CD8-positive, alpha-beta memory T cell (primary cell): ENCODE measurements at regions not wholly inside any gene's neighbourhood (a gene's known extent, or its start where the extent isn't known, plus 50 kb on each side); places are given as distances from the start of the nearest gene placed in this dataset.

Experiments used
- CTCF ChIA-PET: fragments of 350-600 bp; sonication (Branson Sonifier 250); formaldehyde crosslinking; loops from one replicate; lab custom pipeline; 2021; ENCODE audit warnings: antibody characterized with exemption; lab: Charles Lee
- POLR2A ChIA-PET: fragments of 350-600 bp; sonication (Branson Sonifier 250); formaldehyde crosslinking; loops from one replicate; lab custom pipeline; 2021; ENCODE audit warnings: antibody characterized with exemption; lab: Charles Lee
- DNase-seq, 5 donors: peaks; one replicate each; pipeline versions ENCODE4 v3.0.0 to v3.0.0-alpha.2; 2020 to 2022; ENCODE audit warnings: mixed read lengths in 1 of 5
- H3K27ac ChIP-seq: one replicate; pipeline ENCODE4 v1.7.0; 2013; ENCODE audit warnings: low read depth, mild to moderate bottlenecking, low read length, moderate library complexity
- H3K27me3 ChIP-seq: 2 replicates; pipeline ENCODE4 v1.7.0; 2013; ENCODE audit warnings: low read length, mild to moderate bottlenecking; ENCODE audit not compliant: insufficient read depth, poor library complexity, severe bottlenecking
- H3K36me3 ChIP-seq: 2 replicates; pipeline ENCODE4 v1.7.0; 2013; ENCODE audit warnings: mild to moderate bottlenecking, low read length, moderate library complexity; ENCODE audit not compliant: insufficient read depth
- H3K4me1 ChIP-seq: 2 replicates; pipeline ENCODE4 v1.7.0; 2013; ENCODE audit warnings: mild to moderate bottlenecking, low read length, moderate library complexity; ENCODE audit not compliant: insufficient read depth
- H3K4me3 ChIP-seq: 2 replicates; pipeline ENCODE4 v1.7.0; 2013; ENCODE audit warnings: mild to moderate bottlenecking, low read length
- H3K9me3 ChIP-seq: 2 replicates; pipeline ENCODE4 v1.7.0; 2013; ENCODE audit warnings: mild to moderate bottlenecking, low read length
- H3K27ac Mint-ChIP-seq, 8 donors: one replicate each; pipeline ENCODE4 v1.8.0; 2020 to 2021; ENCODE audit warnings: mixed read lengths in 8 of 8, mild to moderate bottlenecking in 6 of 8, inconsistent platforms in 3 of 8, moderate library complexity in 3 of 8
- H3K27me3 Mint-ChIP-seq, 2 donors: one replicate each; pipeline ENCODE4 v1.8.0; 2020 to 2021; ENCODE audit warnings: mixed read lengths in 2 of 2, mild to moderate bottlenecking in 1 of 2, moderate library complexity in 1 of 2
- H3K36me3 Mint-ChIP-seq, 3 donors: one replicate each; pipeline ENCODE4 v1.8.0; 2020 to 2021; ENCODE audit warnings: mixed read lengths in 3 of 3, inconsistent platforms in 1 of 3, mild to moderate bottlenecking in 1 of 3
- H3K4me1 Mint-ChIP-seq, 3 donors: one replicate each; pipeline ENCODE4 v1.8.0; 2020 to 2021; ENCODE audit warnings: mixed read lengths in 3 of 3, inconsistent platforms in 1 of 3, mild to moderate bottlenecking in 1 of 3
- H3K4me3 Mint-ChIP-seq, 7 donors: one replicate each; pipeline ENCODE4 v1.8.0; 2020 to 2021; ENCODE audit warnings: mixed read lengths in 7 of 7, mild to moderate bottlenecking in 6 of 7, moderate library complexity in 4 of 7, inconsistent platforms in 2 of 7
- H3K9me3 Mint-ChIP-seq, 5 donors: one replicate each; pipeline ENCODE4 v1.8.0; 2020 to 2022; ENCODE audit warnings: mixed read lengths in 5 of 5, mild to moderate bottlenecking in 3 of 5, moderate library complexity in 2 of 5, inconsistent platforms in 1 of 5

DNA sequence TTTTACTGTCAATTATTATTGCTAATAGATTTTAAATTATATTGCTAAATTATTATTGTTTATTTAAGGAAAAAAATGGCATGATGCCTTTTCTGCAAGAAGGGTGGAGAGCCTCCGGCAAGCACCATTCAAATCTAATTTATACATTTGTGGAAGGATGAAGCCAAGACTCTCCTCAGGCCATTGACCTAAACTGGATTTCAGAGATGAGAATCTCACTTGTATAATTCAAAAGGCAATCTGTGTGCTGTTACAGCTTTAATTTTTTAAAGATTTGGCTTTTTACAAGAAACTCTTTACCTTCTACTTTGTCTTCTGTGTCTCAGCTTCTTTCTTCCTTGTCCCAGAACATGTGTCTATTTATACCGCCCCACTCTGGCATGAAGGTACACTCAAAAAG is 722.5 kb downstream of the ETS1 start:
- Histone ChIP-seq H3K27me3 (no peaks in the 10 kb centered on the region), H3K27ac (no peak overlapping the region), H3K4me1 (no peaks in the 10 kb centered on the region), H3K36me3 (no peaks in the 10 kb centered on the region), H3K9me3 (no peaks in the 10 kb centered on the region), H3K4me3 (no peak overlapping the region)
- Mint-ChIP-seq H3K36me3 (no peaks in the 10 kb centered on the region), H3K27ac (no peak overlapping the region), H3K4me3 (no peak overlapping the region), H3K4me1 (no peaks in the 10 kb centered on the region), H3K27me3 (peaks cover 6 to 13% of the 10 kb centered on the region in 2 donors), H3K9me3 (peaks cover 0 to 6% (median 0%) of the 10 kb centered on the region in 5 donors)
- DNase-seq: no peak
- ChIA-PET CTCF (no interaction called here), POLR2A (no interaction called here)

DNA sequence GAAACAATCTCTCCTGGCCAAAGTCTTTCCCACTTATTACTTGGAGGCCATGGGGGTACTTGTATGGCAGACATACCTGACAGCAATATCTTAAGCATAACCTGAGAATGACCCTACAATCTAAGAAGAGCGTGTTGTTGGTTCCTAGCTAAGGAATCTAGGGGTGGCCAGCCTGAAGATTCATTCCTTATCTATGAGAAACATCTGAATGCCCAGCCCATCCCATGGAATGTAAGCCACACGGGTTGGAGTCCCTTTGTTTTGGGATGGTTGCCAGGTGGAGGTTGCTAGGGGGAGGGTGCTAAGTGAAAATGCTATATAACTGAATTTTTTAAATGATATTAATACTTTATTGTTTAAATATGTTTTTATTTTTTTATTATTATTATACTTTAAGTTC is 725.0 kb downstream of the ETS1 start:
- peaks cover 0 to 2% (median 0%) of the 10 kb centered on the region in 5 donors for H3K9me3 Mint-ChIP-seq
- DNase-seq: no peak
- no peak overlapping the region for H3K4me3 Mint-ChIP-seq
- Histone ChIP-seq H3K9me3 (no peaks in the 10 kb centered on the region), H3K4me1 (no peaks in the 10 kb centered on the region), H3K27ac (no peak overlapping the region), H3K4me3 (no peak overlapping the region), H3K36me3 (no peaks in the 10 kb centered on the region), H3K27me3 (no peaks in the 10 kb centered on the region)
- POLR2A ChIA-PET: no interaction called here
- no peak overlapping the region for H3K27ac Mint-ChIP-seq
- no peaks in the 10 kb centered on the region for H3K36me3 Mint-ChIP-seq
- H3K4me1 Mint-ChIP-seq: no peaks in the 10 kb centered on the region
- H3K27me3 Mint-ChIP-seq: peaks cover 8 to 31% of the 10 kb centered on the region in 2 donors
- CTCF ChIA-PET: no interaction called here

DNA sequence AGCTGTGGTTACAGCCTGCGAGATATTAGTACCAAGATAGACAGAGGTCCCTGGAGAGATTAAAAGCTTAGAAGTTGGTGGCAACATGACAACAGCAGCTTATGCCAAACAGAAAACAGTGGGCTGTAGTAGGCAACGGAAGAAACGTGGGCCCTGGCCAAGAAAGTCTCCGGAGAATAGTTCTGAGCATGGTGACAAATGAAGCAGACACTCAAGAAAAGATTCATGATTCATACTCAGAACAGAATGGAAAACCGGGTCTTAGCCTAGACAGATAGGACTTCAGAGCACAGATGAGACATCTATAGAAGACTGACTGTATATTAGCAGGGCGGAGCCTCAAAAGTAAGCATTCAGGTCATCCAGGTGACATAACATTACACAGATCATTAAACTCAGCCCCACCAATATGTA is 727.4 kb downstream of the ETS1 start:
- Histone ChIP-seq H3K4me3 (no peak overlapping the region), H3K9me3 (no peaks in the 10 kb centered on the region), H3K36me3 (no peaks in the 10 kb centered on the region), H3K27me3 (no peaks in the 10 kb centered on the region), H3K4me1 (no peaks in the 10 kb centered on the region), H3K27ac (no peak overlapping the region)
- POLR2A ChIA-PET: no interaction called here
- Mint-ChIP-seq H3K4me1 (no peaks in the 10 kb centered on the region), H3K9me3 (peaks cover 0 to 2% (median 0%) of the 10 kb centered on the region in 5 donors), H3K27ac (no peak overlapping the region), H3K4me3 (no peak overlapping the region), H3K27me3 (peaks cover 11 to 30% of the 10 kb centered on the region in 2 donors), H3K36me3 (no peaks in the 10 kb centered on the region)
- no peak for DNase-seq
- CTCF ChIA-PET: no interaction called here

DNA sequence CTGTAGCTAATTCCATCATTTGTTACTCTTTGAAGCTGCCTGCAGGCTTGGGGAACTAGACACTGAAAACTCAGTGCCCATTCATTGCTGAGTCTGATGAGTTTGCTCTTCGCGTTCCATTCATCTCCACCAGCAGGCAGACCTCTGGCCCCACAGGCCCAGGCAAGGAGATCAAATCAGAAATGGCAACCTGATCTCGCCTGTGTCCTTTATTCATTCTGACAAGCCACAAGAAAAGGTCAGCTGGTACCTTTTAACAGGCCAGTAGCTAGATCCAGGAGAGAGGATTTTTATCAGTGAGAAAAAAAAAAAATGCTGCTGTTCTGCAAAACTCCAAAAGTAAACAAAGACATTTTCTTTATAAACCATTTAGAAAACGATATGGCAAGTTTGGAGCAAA is 742.5 kb downstream of the ETS1 start:
- Histone ChIP-seq H3K27ac (no peak overlapping the region), H3K9me3 (no peaks in the 10 kb centered on the region), H3K4me3 (no peak overlapping the region), H3K36me3 (no peaks in the 10 kb centered on the region), H3K4me1 (no peaks in the 10 kb centered on the region), H3K27me3 (no peaks in the 10 kb centered on the region)
- Mint-ChIP-seq H3K36me3 (no peaks in the 10 kb centered on the region), H3K4me3 (no peak overlapping the region), H3K27me3 (peaks cover 3 to 11% of the 10 kb centered on the region in 2 donors), H3K27ac (no peak overlapping the region), H3K4me1 (no peaks in the 10 kb centered on the region), H3K9me3 (no peaks in the 10 kb centered on the region)
- CTCF ChIA-PET: no interaction called here
- no peak for DNase-seq
- POLR2A ChIA-PET: no interaction called here

DNA sequence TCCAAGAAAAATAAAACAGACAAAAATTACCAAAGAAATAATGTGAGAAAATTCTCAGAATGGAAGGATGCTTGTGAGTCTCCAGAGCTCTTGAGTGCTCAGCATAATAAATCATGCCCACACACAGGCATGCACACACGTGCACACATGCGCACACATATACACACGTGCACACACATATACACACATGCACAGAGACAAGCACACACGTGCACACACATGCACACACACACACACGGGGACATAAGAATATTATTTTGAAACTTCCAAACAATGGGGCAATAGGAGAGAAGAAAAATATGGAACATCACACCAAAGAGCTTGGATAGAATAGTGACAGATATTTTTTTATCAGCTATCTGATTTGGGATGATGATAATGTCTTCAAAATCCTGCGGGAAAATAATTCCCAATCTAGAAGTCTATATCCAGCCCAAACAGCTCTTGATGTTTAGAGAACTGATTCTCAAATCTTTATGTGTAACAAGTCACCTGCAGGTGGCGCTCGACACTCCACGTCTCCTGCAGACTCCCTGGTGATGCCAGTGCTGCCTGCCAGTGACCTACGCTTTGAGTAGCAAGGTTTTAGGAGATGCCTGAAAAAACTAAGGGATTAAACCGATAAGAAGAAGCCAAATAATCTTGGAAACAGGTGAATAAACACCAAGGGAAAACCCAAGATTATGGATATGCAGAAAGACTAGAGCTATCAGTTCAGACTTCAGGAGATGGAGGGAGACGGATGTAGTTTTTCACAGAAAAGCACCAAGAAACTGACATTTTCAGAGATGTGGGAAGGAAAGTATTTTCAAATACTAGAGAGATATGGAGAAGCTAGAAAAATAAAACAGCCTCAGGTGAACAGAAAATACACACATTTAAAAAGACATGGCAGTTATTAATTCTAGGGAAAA is 743.6 kb downstream of the ETS1 start:
- Mint-ChIP-seq H3K27ac (no peak overlapping the region), H3K4me1 (no peaks in the 10 kb centered on the region), H3K27me3 (peaks cover 3 to 11% of the 10 kb centered on the region in 2 donors), H3K9me3 (no peaks in the 10 kb centered on the region), H3K4me3 (no peak overlapping the region), H3K36me3 (no peaks in the 10 kb centered on the region)
- no peaks in the 10 kb centered on the region for H3K36me3 ChIP-seq
- ChIA-PET POLR2A (no interaction called here), CTCF (no interaction called here)
- no peaks in the 10 kb centered on the region for H3K4me1 ChIP-seq
- no peaks in the 10 kb centered on the region for H3K9me3 ChIP-seq
- peak; percentile 4 to 57 (median 17) for DNase-seq
- H3K27ac ChIP-seq: no peak overlapping the region
- H3K27me3 ChIP-seq: no peaks in the 10 kb centered on the region
- H3K4me3 ChIP-seq: no peak overlapping the region

DNA sequence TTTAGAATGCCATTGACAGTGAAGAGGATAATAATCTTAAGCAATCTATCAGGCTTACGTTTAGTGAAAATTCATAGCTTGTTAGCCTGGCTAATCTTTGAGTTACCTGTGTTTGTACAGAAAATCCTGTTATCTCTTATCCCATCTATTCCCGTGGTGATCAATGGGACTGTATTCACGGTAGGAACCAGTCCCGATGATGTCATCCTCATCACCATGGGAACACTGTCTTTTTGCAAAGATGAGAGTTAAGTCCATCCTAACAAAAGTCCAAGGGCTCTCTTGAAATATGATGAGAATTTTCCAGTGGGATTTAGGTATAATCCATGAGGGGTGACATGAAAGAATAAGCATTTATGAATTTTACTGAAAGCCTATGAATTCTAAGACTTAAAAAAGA is 762.2 kb downstream of the ETS1 start:
- no peaks in the 10 kb centered on the region for H3K27me3 ChIP-seq
- Mint-ChIP-seq H3K9me3 (peaks cover 0 to 2% (median 0%) of the 10 kb centered on the region in 5 donors), H3K27ac (no peak overlapping the region), H3K4me1 (no peaks in the 10 kb centered on the region), H3K36me3 (no peaks in the 10 kb centered on the region), H3K4me3 (no peak overlapping the region), H3K27me3 (peaks cover 2 to 17% of the 10 kb centered on the region in 2 donors)
- H3K27ac ChIP-seq: no peak overlapping the region
- no peaks in the 10 kb centered on the region for H3K9me3 ChIP-seq
- DNase-seq: no peak
- no peak overlapping the region for H3K4me3 ChIP-seq
- no peaks in the 10 kb centered on the region for H3K36me3 ChIP-seq
- H3K4me1 ChIP-seq: no peaks in the 10 kb centered on the region
- ChIA-PET POLR2A (no interaction called here), CTCF (no interaction called here)

DNA sequence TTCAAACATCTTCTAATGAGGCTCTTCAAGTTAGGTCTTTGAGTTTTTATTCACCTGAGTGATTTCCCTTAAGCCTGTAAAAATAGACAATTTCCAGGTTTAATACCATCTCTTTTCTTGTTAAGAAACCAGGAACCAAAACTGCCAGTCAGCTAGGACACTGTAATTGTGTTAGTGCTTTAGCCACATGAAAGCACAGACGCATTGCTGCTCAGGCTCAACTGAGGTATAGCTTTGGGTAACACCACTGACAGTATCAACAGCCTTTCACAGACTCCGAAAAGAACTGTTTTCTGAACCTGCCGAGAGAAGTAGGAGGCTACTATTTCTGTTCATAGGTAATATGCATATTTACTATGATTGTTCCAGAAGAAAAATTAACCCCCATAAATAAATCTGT is 768.7 kb downstream of the ETS1 start:
- no peaks in the 10 kb centered on the region for H3K36me3 Mint-ChIP-seq
- Histone ChIP-seq H3K4me1 (no peaks in the 10 kb centered on the region), H3K27ac (no peak overlapping the region), H3K9me3 (no peaks in the 10 kb centered on the region), H3K4me3 (no peak overlapping the region), H3K27me3 (no peaks in the 10 kb centered on the region), H3K36me3 (no peaks in the 10 kb centered on the region)
- DNase-seq: no peak
- no peak overlapping the region for H3K4me3 Mint-ChIP-seq
- H3K27me3 Mint-ChIP-seq: peaks cover 5 to 8% of the 10 kb centered on the region in 2 donors
- H3K27ac Mint-ChIP-seq: no peak overlapping the region
- CTCF ChIA-PET: no interaction called here
- H3K4me1 Mint-ChIP-seq: peaks cover 0 to 3% (median 3%) of the 10 kb centered on the region in 3 donors
- POLR2A ChIA-PET: no interaction called here
- H3K9me3 Mint-ChIP-seq: no peaks in the 10 kb centered on the region

DNA sequence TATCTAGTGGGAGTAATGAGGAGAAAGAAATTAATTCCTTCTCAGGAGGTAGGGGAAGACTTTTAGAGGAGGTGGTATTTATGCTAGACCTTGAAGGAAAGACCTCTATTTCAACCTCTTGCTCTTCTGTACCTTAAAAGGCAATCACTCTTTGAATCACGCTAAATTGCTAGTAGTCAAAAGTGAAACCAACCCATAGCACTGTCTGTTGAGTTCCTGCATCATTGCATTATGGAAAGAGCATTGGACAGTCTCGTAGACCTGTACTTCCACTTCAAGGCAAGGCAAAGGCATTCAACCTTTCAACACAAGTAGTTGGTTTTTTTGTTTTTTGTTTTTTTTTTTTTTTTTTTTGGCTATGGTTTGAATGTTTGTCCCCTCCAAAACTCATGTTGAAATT is 770.4 kb downstream of the ETS1 start:
- Mint-ChIP-seq H3K27me3 (peaks cover 1 to 8% of the 10 kb centered on the region in 2 donors), H3K4me3 (no peak overlapping the region), H3K36me3 (no peaks in the 10 kb centered on the region), H3K9me3 (no peaks in the 10 kb centered on the region), H3K27ac (no peak overlapping the region), H3K4me1 (peaks cover 0 to 3% (median 3%) of the 10 kb centered on the region in 3 donors)
- Histone ChIP-seq H3K4me1 (no peaks in the 10 kb centered on the region), H3K27me3 (no peaks in the 10 kb centered on the region), H3K27ac (no peak overlapping the region), H3K36me3 (no peaks in the 10 kb centered on the region), H3K9me3 (no peaks in the 10 kb centered on the region), H3K4me3 (no peak overlapping the region)
- ChIA-PET POLR2A (no interaction called here), CTCF (no interaction called here)
- no peak for DNase-seq
